RWPE2 (cell line): ENCODE measurements at regions not wholly inside any gene's neighbourhood (a gene's known extent, or its start where the extent isn't known, plus 50 kb on each side); places are given as distances from the start of the nearest gene placed in this dataset.

Source experiments
- ATAC-seq: fragments of 200-7000 bp; cut with Tn5 transposase; 3 replicates; pipeline ENCODE4 v1.9.1; 2021; ENCODE audit warnings: low read depth
- DNase-seq: peaks from one replicate; pipeline ENCODE4 v3.0.0-alpha.2; 2020; ENCODE audit warnings: low spot score
- H3K27ac ChIP-seq: fragments of 450-650 bp; 2 replicates; pipeline ENCODE4 v1.5.1; 2017; ENCODE audit warnings: mild to moderate bottlenecking; ENCODE audit not compliant: poor library complexity, severe bottlenecking
- H3K27me3 ChIP-seq: fragments of 250-450 bp; sonication (Bioruptor Pico); 2 replicates; pipeline ENCODE4 v1.5.1; 2021; ENCODE audit warnings: mild to moderate bottlenecking, moderate library complexity; ENCODE audit not compliant: insufficient read depth, poor library complexity, severe bottlenecking
- H3K36me3 ChIP-seq: fragments of 250-450 bp; sonication (Bioruptor Pico); 2 replicates; pipeline ENCODE4 v1.5.1; 2020; ENCODE audit warnings: low read depth, mild to moderate bottlenecking, moderate library complexity
- H3K4me1 ChIP-seq: fragments of 250-450 bp; sonication (Bioruptor Pico); 2 replicates; pipeline ENCODE4 v1.5.1; 2021; ENCODE audit warnings: mild to moderate bottlenecking, moderate library complexity; ENCODE audit not compliant: insufficient read depth, poor library complexity, severe bottlenecking
- H3K4me3 ChIP-seq: fragments of 250-450 bp; sonication (Bioruptor Pico); 2 replicates; pipeline ENCODE4 v1.5.1; 2021; ENCODE audit warnings: mild to moderate bottlenecking, moderate library complexity; ENCODE audit not compliant: severe bottlenecking
- H3K9me3 ChIP-seq: fragments of 250-450 bp; sonication (Bioruptor Pico); 2 replicates; pipeline ENCODE4 v1.5.1; 2021; ENCODE audit warnings: mild to moderate bottlenecking, moderate library complexity; ENCODE audit not compliant: severe bottlenecking
- TF ChIP-seq, protein P1 (sequence below): fragments of 450-650 bp; IDR thresholded peaks from one replicate; pipeline ENCODE4 v1.5.1; 2017; ENCODE audit warnings: mild to moderate bottlenecking, moderate library complexity; ENCODE audit not compliant: poor library complexity, severe bottlenecking

GRCh38 chr11:15560689-15561467 is 446.2 kb downstream of the INSC start:
- Histone ChIP-seq H3K4me3 (no peak overlapping the region), H3K9me3 (no peaks in the 10 kb centered on the region), H3K27ac (no peak overlapping the region), H3K36me3 (no peaks in the 10 kb centered on the region), H3K27me3 (no peaks in the 10 kb centered on the region), H3K4me1 (no peaks in the 10 kb centered on the region)
- TF ChIP-seq, protein P1, sequence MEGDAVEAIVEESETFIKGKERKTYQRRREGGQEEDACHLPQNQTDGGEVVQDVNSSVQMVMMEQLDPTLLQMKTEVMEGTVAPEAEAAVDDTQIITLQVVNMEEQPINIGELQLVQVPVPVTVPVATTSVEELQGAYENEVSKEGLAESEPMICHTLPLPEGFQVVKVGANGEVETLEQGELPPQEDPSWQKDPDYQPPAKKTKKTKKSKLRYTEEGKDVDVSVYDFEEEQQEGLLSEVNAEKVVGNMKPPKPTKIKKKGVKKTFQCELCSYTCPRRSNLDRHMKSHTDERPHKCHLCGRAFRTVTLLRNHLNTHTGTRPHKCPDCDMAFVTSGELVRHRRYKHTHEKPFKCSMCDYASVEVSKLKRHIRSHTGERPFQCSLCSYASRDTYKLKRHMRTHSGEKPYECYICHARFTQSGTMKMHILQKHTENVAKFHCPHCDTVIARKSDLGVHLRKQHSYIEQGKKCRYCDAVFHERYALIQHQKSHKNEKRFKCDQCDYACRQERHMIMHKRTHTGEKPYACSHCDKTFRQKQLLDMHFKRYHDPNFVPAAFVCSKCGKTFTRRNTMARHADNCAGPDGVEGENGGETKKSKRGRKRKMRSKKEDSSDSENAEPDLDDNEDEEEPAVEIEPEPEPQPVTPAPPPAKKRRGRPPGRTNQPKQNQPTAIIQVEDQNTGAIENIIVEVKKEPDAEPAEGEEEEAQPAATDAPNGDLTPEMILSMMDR = no peak
- ATAC-seq (no peak), DNase-seq (no peak)

DNA sequence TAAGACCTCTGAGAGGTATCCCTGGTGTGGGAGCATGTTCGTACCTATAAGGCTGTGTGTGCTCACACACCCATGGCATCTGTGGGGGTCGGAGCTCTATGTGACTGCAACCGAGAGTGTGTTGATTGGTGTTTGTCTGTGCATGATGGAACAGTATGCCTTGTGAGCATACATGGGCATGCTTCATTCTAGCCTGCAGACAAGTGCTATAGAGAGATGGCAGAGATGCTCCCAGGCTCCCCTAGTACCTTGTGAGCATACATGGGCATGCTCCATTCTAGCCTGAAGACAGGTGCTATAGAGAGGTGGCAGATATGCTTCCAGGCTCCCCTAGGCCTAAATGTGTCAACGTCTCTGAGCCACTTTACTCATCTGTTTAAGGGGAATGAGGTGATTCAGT is 447.5 kb downstream of the INSC start:
- H3K4me1 ChIP-seq = no peaks in the 10 kb centered on the region
- TF ChIP-seq, protein P1 = no peak
- H3K36me3 ChIP-seq = no peaks in the 10 kb centered on the region
- no peaks in the 10 kb centered on the region for H3K27me3 ChIP-seq
- H3K4me3 ChIP-seq = no peak overlapping the region
- H3K9me3 ChIP-seq = no peaks in the 10 kb centered on the region
- no peak overlapping the region for H3K27ac ChIP-seq
- DNase-seq (no peak), ATAC-seq (no peak)

DNA sequence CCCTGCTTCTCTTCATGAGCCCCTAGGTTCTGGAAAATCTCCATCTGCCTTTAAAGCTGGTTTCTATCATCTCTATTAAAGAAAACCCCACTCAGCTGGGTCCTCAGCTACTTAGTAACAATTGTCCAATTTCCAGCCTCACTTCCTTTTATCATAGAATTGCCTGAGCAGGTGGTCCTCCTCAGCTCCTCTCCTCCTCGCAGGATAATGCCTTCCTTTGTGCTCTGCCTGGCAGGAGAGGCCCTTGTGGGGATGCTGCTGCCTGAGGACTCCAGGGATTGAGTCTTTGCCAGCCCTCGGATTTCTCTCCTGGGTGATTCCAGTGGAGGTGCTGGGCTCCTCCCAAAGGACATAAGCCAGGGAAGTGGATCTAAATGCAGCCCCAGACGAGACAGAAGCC is 448.3 kb downstream of the INSC start:
- ATAC-seq (no peak), DNase-seq (no peak)
- H3K4me3 ChIP-seq = no peak overlapping the region
- H3K4me1 ChIP-seq = no peaks in the 10 kb centered on the region
- no peaks in the 10 kb centered on the region for H3K9me3 ChIP-seq
- H3K27me3 ChIP-seq = no peaks in the 10 kb centered on the region
- H3K27ac ChIP-seq = no peak overlapping the region
- TF ChIP-seq, protein P1 = no peak
- H3K36me3 ChIP-seq = no peaks in the 10 kb centered on the region

- no peaks in the 10 kb centered on the region for H3K27me3 ChIP-seq
- H3K4me3 ChIP-seq = no peak overlapping the region
These were observed 451.2 kb downstream of the INSC start for GRCh38 chr11:15565880-15566279.

GRCh38 chr11:15568440-15568839 is 453.7 kb downstream of the INSC start:
- Histone ChIP-seq H3K9me3 (no peaks in the 10 kb centered on the region), H3K36me3 (no peaks in the 10 kb centered on the region), H3K4me3 (no peak overlapping the region), H3K27me3 (no peaks in the 10 kb centered on the region), H3K27ac (no peak overlapping the region), H3K4me1 (no peaks in the 10 kb centered on the region)
- ATAC-seq = no peak
- DNase-seq = no peak
- TF ChIP-seq, protein P1 = no peak

More at GRCh38 chr11:15565880-15566279, 451.2 kb downstream of the INSC start:
- Histone ChIP-seq H3K27ac (no peak overlapping the region), H3K4me1 (no peaks in the 10 kb centered on the region), H3K9me3 (no peaks in the 10 kb centered on the region), H3K36me3 (no peaks in the 10 kb centered on the region)
- ATAC-seq (no peak), DNase-seq (no peak)
- TF ChIP-seq, protein P1 = no peak
